ENCODE measurements at regions not wholly inside any gene's neighbourhood (a gene's known extent, or its start where the extent isn't known, plus 50 kb on each side); places are given as distances from the start of the nearest gene placed in this dataset.

DNA sequence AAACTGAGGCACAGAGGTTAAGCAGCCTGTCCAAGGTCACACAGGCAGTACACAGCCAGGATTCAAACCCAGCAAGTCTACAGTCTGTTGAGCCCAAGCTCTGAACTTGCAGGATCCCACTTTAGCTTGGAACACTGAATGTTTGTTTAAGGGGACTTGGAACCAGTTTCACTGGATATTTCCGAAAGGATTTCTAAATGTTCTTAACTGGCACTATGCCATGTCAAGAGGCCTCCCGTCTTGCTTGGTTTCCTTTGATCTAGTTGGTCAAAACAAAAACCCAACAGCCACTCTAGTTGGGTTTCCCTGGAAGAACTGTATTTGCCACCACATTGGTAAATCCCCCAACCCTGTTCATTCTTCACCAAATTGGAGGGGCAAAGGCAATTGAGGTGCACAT lies 317.6 kb upstream of the KAZN start:
- no peak for TF ChIP-seq CTCF (optimal IDR thresholded peaks at IDR 0.05 in 1 of 3, IDR thresholded peaks at IDR 0.05 in 1 of 3, conservative IDR thresholded peaks at IDR 0.05 in 1 of 3; ENCODE audit: extremely low read depth in 1 of 3, insufficient read depth in 2 of 3, low read length in 3 of 3)
- TF ChIP-seq EZH2 (IDR thresholded peaks at IDR 0.05; ENCODE audit: low read length), result no peak
